ENCODE measurements at regions not wholly inside any gene's neighbourhood (a gene's known extent, or its start where the extent isn't known, plus 50 kb on each side); places are given as distances from the start of the nearest gene placed in this dataset.

- no peak for DNase-seq (ENCODE audit: low read depth)
Observed at GRCh38 chr18:10391506-10391905, 62.9 kb upstream of the APCDD1 start.

GRCh38 chr18:10397004-10397403, 57.4 kb upstream of the APCDD1 start:
- DNase-seq (ENCODE audit: low read depth): no peak

- DNase-seq (ENCODE audit: low read depth): no peak
Observed at GRCh38 chr18:10398571-10398970, 55.9 kb upstream of the APCDD1 start.

GRCh38 chr18:10399465-10399864, 55.0 kb upstream of the APCDD1 start:
- no peak for DNase-seq (ENCODE audit: low read depth)

GRCh38 chr18:10400534-10401307, 53.7 kb upstream of the APCDD1 start:
- DNase-seq (ENCODE audit: low read depth): no peak

GRCh38 chr18:10401521-10401920, 52.9 kb upstream of the APCDD1 start:
- no peak for DNase-seq (ENCODE audit: low read depth)

- no peak for DNase-seq (ENCODE audit: low read depth)
Observed at GRCh38 chr18:10401930-10402329, 52.5 kb upstream of the APCDD1 start.

- no peak for DNase-seq (ENCODE audit: low read depth)
Observed at GRCh38 chr18:10402871-10403559, 51.4 kb upstream of the APCDD1 start.

- DNase-seq (ENCODE audit: low read depth): no peak
Observed at GRCh38 chr18:10403708-10404107, 50.7 kb upstream of the APCDD1 start.

- DNase-seq (ENCODE audit: low read depth): no peak
Observed at GRCh38 chr18:10404168-10404567, 50.3 kb upstream of the APCDD1 start.

Measured in stimulated activated CD8-positive, alpha-beta memory T cell treated with anti-CD3 and anti-CD28 coated beads, Interleukin-4, amount 100 ng/mL, for 24 hours (primary cell).